Fibroblast of skin of scalp (primary cell): ENCODE measurements at regions not wholly inside any gene's neighbourhood (a gene's known extent, or its start where the extent isn't known, plus 50 kb on each side); places are given as distances from the start of the nearest gene placed in this dataset.

Source experiments
- DNase-seq: peaks from one replicate; pipeline ENCODE4 v3.0.0-alpha.2; 2013

GRCh38 chr11:134565343-134565891 lies 153.4 kb upstream of the B3GAT1 start:
- DNase-seq: no peak

- DNase-seq: no peak
These were observed 152.6 kb upstream of the B3GAT1 start for GRCh38 chr11:134564472-134565200.

- DNase-seq: no peak
These were observed 151.0 kb upstream of the B3GAT1 start for GRCh38 chr11:134562941-134563471.

GRCh38 chr11:134562196-134562595 lies 150.2 kb upstream of the B3GAT1 start:
- DNase-seq: no peak

GRCh38 chr11:134561331-134561720 lies 149.3 kb upstream of the B3GAT1 start:
- no peak for DNase-seq

GRCh38 chr11:134560566-134561330 lies 148.7 kb upstream of the B3GAT1 start:
- DNase-seq: no peak

GRCh38 chr11:134560066-134560465 lies 148.0 kb upstream of the B3GAT1 start:
- no peak for DNase-seq

- DNase-seq: no peak
These were observed 147.5 kb upstream of the B3GAT1 start for GRCh38 chr11:134559602-134559962.

GRCh38 chr11:134558916-134559601 lies 147.0 kb upstream of the B3GAT1 start:
- no peak for DNase-seq

- no peak for DNase-seq
These were observed 146.3 kb upstream of the B3GAT1 start for GRCh38 chr11:134558258-134558835.

- no peak for DNase-seq
These were observed 145.7 kb upstream of the B3GAT1 start for GRCh38 chr11:134557571-134558257.

- DNase-seq: no peak
These were observed 144.1 kb upstream of the B3GAT1 start for GRCh38 chr11:134556186-134556585.

GRCh38 chr11:134555510-134555909 lies 143.5 kb upstream of the B3GAT1 start:
- DNase-seq: no peak

GRCh38 chr11:134554861-134555260 lies 142.8 kb upstream of the B3GAT1 start:
- no peak for DNase-seq

- DNase-seq: no peak
These were observed 142.1 kb upstream of the B3GAT1 start for GRCh38 chr11:134554106-134554505.

- no peak for DNase-seq
These were observed 140.7 kb upstream of the B3GAT1 start for GRCh38 chr11:134552749-134553148.

- DNase-seq: no peak
These were observed 133.5 kb upstream of the B3GAT1 start for GRCh38 chr11:134545521-134545920.

GRCh38 chr11:134544095-134544815 lies 132.2 kb upstream of the B3GAT1 start:
- DNase-seq: no peak

- DNase-seq: no peak
These were observed 131.6 kb upstream of the B3GAT1 start for GRCh38 chr11:134543645-134544044.

- no peak for DNase-seq
These were observed 131.2 kb upstream of the B3GAT1 start for GRCh38 chr11:134543241-134543640.
